K562 (cell line): ENCODE measurements at regions not wholly inside any gene's neighbourhood (a gene's known extent, or its start where the extent isn't known, plus 50 kb on each side); places are given as distances from the start of the nearest gene placed in this dataset.

ENCODE experiments used
- ATAC-seq: fragments of 200-7000 bp; cut with Tn5 transposase; 3 replicates; pipeline ENCODE4 v1.9.1; 2020; ENCODE audit warnings: moderate library complexity
- BruUV-seq: library from RNA; stranded (reverse); fragments of 400-500 nt; replicated peaks from 2 replicates; lab custom pipeline; 2021; lab: Mats Ljungman, UMichigan
- CTCF ChIA-PET: fragments of 300-600 bp; formaldehyde crosslinking; extraction: SDS; loops from one replicate; lab custom pipeline; 2021; ENCODE audit warnings: low intra/inter-chr PET ratio; lab: Yijun Ruan, JAX
- POLR2A ChIA-PET: fragments of 300-600, 350-650 bp; sonication (Branson Sonifier 250); formaldehyde crosslinking; extraction: SDS; loops from one replicate; lab custom pipeline; 2021; ENCODE audit warnings: antibody characterized with exemption, inconsistent platforms; lab: Yijun Ruan, JAX
- DNase-seq, 4 experiments: peaks; one replicate each; pipeline versions ENCODE4 v3.0.0 to v3.0.0-alpha.2; 2011 to 2018; ENCODE audit warnings: low spot score in 3 of 4, mixed read lengths in 3 of 4; ENCODE audit errors: extremely low read depth in 1 of 4
- FAIRE-seq: peaks from 2 replicates; lab custom pipeline; 2011; peaks lifted over from hg19 to GRCh38; lab: Jason Lieb, UNC
- H2AFZ ChIP-seq: 2 replicates; pipeline ENCODE4 v1.6.0; 2011; ENCODE audit warnings: low read depth, low read length, control low read depth, inconsistent platforms
- H3K27ac ChIP-seq: fragments of 200-600 bp; 3 replicates; pipeline ENCODE4 v1.8.0; 2011; ENCODE audit warnings: low read depth, mild to moderate bottlenecking, control low read depth, inconsistent platforms, low read length, moderate library complexity, mixed read lengths; ENCODE audit errors: extremely low read depth
- H3K27me3 ChIP-seq, 2 experiments: fragments of 300-600 bp in 1 of 2; 2 replicates in 1 of 2; 3 replicates in 1 of 2; pipeline versions ENCODE4 v1.6.0 to v1.8.0; 2011; ENCODE audit warnings: inconsistent platforms in 2 of 2, low read length in 2 of 2, mild to moderate bottlenecking in 1 of 2, mixed read lengths in 1 of 2, moderate library complexity in 1 of 2; ENCODE audit not compliant: control insufficient read depth in 2 of 2, insufficient read depth in 2 of 2
- H3K36me3 ChIP-seq: fragments of 300-600 bp; 3 replicates; pipeline ENCODE4 v1.8.0; 2011; ENCODE audit warnings: mild to moderate bottlenecking, low read length, inconsistent platforms; ENCODE audit not compliant: control insufficient read depth, insufficient read depth
- H3K4me1 ChIP-seq, 2 experiments: fragments of 200-600 bp in 1 of 2; replicated peaks in 1 of 2; 2 replicates in 1 of 2; 3 replicates in 1 of 2; pipeline versions ENCODE4 v1.5.1 to v1.8.0; 2011; ENCODE audit warnings: inconsistent platforms in 2 of 2, low read length in 2 of 2, mild to moderate bottlenecking in 1 of 2, mixed read lengths in 1 of 2, moderate library complexity in 1 of 2; ENCODE audit not compliant: control insufficient read depth in 2 of 2, insufficient read depth in 2 of 2
- H3K4me2 ChIP-seq: 2 replicates; pipeline ENCODE4 v1.6.1; 2011; ENCODE audit warnings: low read length, control low read depth, inconsistent platforms, mixed read lengths; ENCODE audit not compliant: insufficient read depth
- H3K4me3 ChIP-seq: fragments of 200-600 bp; sonication (generic), shearing (Covaris generic); 2 replicates; pipeline ENCODE4 v1.5.1; 2016; ENCODE audit warnings: control low read depth, inconsistent platforms
- H3K79me2 ChIP-seq: fragments of 200-600 bp; 3 replicates; pipeline ENCODE4 v1.8.0; 2011; ENCODE audit warnings: low read length, inconsistent platforms; ENCODE audit not compliant: control insufficient read depth, insufficient read depth
- H3K9ac ChIP-seq, 2 experiments: 2 replicates each; pipeline versions ENCODE4 v1.6.0 to v1.6.1; 2011; ENCODE audit warnings: low read depth in 2 of 2, low read length in 2 of 2, control low read depth in 1 of 2, inconsistent platforms in 1 of 2, mild to moderate bottlenecking in 1 of 2, mixed read lengths in 1 of 2; ENCODE audit not compliant: insufficient read depth in 1 of 2
- H3K9me1 ChIP-seq: one replicate; pipeline ENCODE4 v1.6.0; 2011; ENCODE audit warnings: inconsistent platforms, mild to moderate bottlenecking, low read length, moderate library complexity; ENCODE audit not compliant: control insufficient read depth, insufficient read depth
- H3K9me3 ChIP-seq: replicated peaks from 2 replicates; pipeline ENCODE4 v1.5.1; 2011; ENCODE audit warnings: low read depth, low read length, inconsistent platforms; ENCODE audit not compliant: control insufficient read depth, insufficient read depth
- H4K20me1 ChIP-seq: replicated peaks from 2 replicates; pipeline ENCODE4 v1.6.1; 2011; ENCODE audit warnings: low read length, inconsistent platforms, mixed read lengths; ENCODE audit not compliant: control insufficient read depth, insufficient read depth
- BCOR ChIP-seq: fragments of 450-650 bp; IDR thresholded peaks from 2 replicates; pipeline ENCODE4 v1.6.1; 2016
- CBX1 ChIP-seq: sonication (generic); IDR thresholded peaks from 2 replicates; pipeline ENCODE4 v1.6.1; 2016; ENCODE audit warnings: antibody characterized with exemption, low read depth, mild to moderate bottlenecking
- CBX5 ChIP-seq: IDR thresholded peaks from 2 replicates; pipeline ENCODE4 v1.6.1; 2014; ENCODE audit warnings: low read depth, borderline replicate concordance
- DDX20 ChIP-seq: fragments of 450-650 bp; IDR thresholded peaks from 2 replicates; pipeline ENCODE4 v1.6.1; 2016; ENCODE audit warnings: missing genetic modification characterization, low read depth, mild to moderate bottlenecking, missing compliant biosample characterization, moderate library complexity
- MEF2A ChIP-seq: IDR thresholded peaks from 2 replicates; pipeline ENCODE4 v1.6.1; 2011; ENCODE audit warnings: low read depth, mild to moderate bottlenecking, low read length, moderate library complexity; ENCODE audit not compliant: control insufficient read depth
- MLLT1 ChIP-seq, 2 experiments: fragments of 450-650 bp; IDR thresholded peaks; 2 replicates each; pipeline ENCODE4 v1.6.1; 2016
- SIN3A ChIP-seq, 2 experiments: fragments of 150-350 bp in 1 of 2; IDR thresholded peaks; 2 replicates each; pipeline ENCODE4 v1.6.1; 2011 to 2016; ENCODE audit warnings: borderline replicate concordance in 2 of 2, low read depth in 2 of 2, low read length in 2 of 2, mild to moderate bottlenecking in 2 of 2, moderate library complexity in 2 of 2; ENCODE audit not compliant: control insufficient read depth in 1 of 2
- SRSF9 ChIP-seq: fragments of 200-400 bp; formaldehyde crosslinking; IDR thresholded peaks from 2 replicates; pipeline ENCODE4 v1.6.1; 2017; ENCODE audit warnings: low read depth, low read length, borderline replicate concordance
- TRIM24 ChIP-seq, 2 experiments: fragments of 450-650 bp; IDR thresholded peaks; 2 replicates each; pipeline ENCODE4 v1.6.1; 2016
- ZBTB17 ChIP-seq: fragments of 450-650 bp; formaldehyde crosslinking; IDR thresholded peaks from 2 replicates; pipeline ENCODE4 v1.4.0; 2020; ENCODE audit warnings: mild to moderate bottlenecking
- ZC3H11A ChIP-seq: IDR thresholded peaks from 2 replicates; pipeline ENCODE4 v1.6.1; 2012; ENCODE audit warnings: low read depth, low read length, improper control_type of control experiment
- ZNF24 ChIP-seq: fragments of 450-650 bp; IDR thresholded peaks from 2 replicates; pipeline ENCODE4 v1.6.1; 2016
- ZNF263 ChIP-seq: sonication (generic); formaldehyde crosslinking; IDR thresholded peaks from 2 replicates; pipeline ENCODE4 v1.8.0; 2022; ENCODE audit warnings: mild to moderate bottlenecking, missing genetic modification reagents, borderline replicate concordance
- ZNF551 ChIP-seq: fragments of 250-450 bp; sonication (Bioruptor Pico); IDR thresholded peaks from 2 replicates; pipeline ENCODE4 v1.5.0; 2021; ENCODE audit warnings: mild to moderate bottlenecking, moderate library complexity
- WGBS: fragments of 100-300 bp; shearing (Covaris generic); methylation state at CpG from one replicate; pipeline ENCODE4 v1.1.6; 2016; ENCODE audit warnings: low coverage, mixed read lengths; ENCODE audit not compliant: insufficient coverage; ENCODE audit errors: missing lambda C conversion rate; 5-methylcytosine and 5-hydroxymethylcytosine counted together
- in situ Hi-C: fragments of 300-500 bp; cut with MboI; formaldehyde crosslinking; loops from 4 replicates; pipeline ENCODE4 v1.15.0; 2018; ENCODE audit warnings: inconsistent platforms, mixed read lengths
- intact Hi-C: fragments of 100-400 bp; cut with micrococcal nuclease; formaldehyde crosslinking; loops from 2 replicates; pipeline ENCODE4 v1.14.2; 2022
- TF ChIP-seq, protein P1 (sequence below): fragments of 250-450 bp; sonication (Bioruptor Pico); IDR thresholded peaks from 2 replicates; pipeline ENCODE4 v1.8.0; 2022; ENCODE audit warnings: moderate library complexity, mild to moderate bottlenecking, inconsistent platforms
- TF ChIP-seq, protein P2 (sequence below): fragments of 250-450 bp; sonication (Bioruptor Pico); IDR thresholded peaks from 2 replicates; pipeline ENCODE4 v1.5.0; 2021; ENCODE audit warnings: mild to moderate bottlenecking, borderline replicate concordance

DNA sequence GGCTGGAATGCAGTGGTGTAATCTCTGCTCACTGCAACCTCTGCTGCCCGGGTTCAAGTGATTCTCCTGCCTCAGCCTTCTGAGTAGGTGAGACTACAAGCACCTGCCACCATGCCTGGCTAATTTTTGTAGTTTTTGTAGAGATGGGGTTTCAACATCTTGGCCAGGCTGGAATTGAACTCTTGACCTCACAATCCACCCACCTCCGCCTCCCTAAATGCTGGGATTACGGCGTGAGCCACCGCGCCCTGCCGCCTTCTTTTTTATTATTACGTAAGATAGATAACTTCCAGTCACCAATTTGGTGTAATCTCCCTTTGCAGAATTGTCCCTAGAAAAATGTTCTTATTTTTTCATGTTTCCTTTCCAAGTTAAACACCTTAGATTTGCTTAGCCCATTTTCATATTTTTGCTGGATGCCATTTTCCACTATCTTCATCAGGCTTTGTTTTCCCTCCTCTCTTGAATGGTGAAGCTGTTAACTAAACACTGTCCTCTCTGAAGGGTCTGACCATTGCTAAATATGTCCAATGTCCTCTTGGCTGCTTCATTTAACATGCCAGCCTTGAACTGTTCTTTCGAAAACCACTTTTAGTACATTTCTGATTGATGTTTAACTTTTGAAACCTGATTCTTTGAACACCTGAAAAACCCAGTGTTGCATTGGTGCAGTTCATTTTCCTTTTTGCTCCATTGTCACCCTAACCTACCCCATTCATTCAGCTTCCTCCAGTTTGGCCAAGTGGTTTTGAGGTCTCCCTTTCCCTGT, 135.1 kb upstream of the PIK3R1 start:
- no peak for DNase-seq
- ChIA-PET POLR2A (no interaction called here), CTCF (no interaction called here)
- Histone ChIP-seq H3K4me1 (no peaks in the 10 kb centered on the region), H3K36me3 (no peaks in the 10 kb centered on the region), H3K27me3 (peaks cover 11% of the 10 kb centered on the region in 2 experiments; a peak in 3 of 5 replicates), H4K20me1 (no peaks in the 10 kb centered on the region), H3K9ac (no peak overlapping the region), H3K4me2 (no peak overlapping the region), H3K9me1 (no peaks in the 10 kb centered on the region), H2AFZ (no peak overlapping the region), H3K27ac (no peak overlapping the region), H3K79me2 (no peaks in the 10 kb centered on the region), H3K4me3 (no peak overlapping the region), H3K9me3 (no peaks in the 10 kb centered on the region)
- ATAC-seq, result no peak
- peak; percentile 15 for FAIRE-seq
- WGBS, result 6% methylated on average over 9 of the region's 9 CpGs
- intact Hi-C loops (no loop called here), in situ Hi-C loops (no loop called here)
- BruUV-seq, result no TSS peak
- TF ChIP-seq MLLT1 (IDR thresholded peaks at IDR 0.05) (no peak), ZNF551 (CRISPR knock-in tag) (no peak), MEF2A (no peak), ZBTB17 (no peak), CBX1 (no peak), ZNF24 (no peak), SIN3A (IDR thresholded peaks at IDR 0.05; ENCODE audit: borderline replicate concordance in 2 of 2, control insufficient read depth in 1 of 2, low read depth in 2 of 2, low read length in 2 of 2) (no peak), TRIM24 (IDR thresholded peaks at IDR 0.05) (no peak), SRSF9 (no peak), DDX20 (tag) (no peak), ZNF263 (CRISPR knock-in tag) (no peak), CBX5 (no peak), BCOR (no peak), ZC3H11A (no peak)
- TF ChIP-seq, protein P1, sequence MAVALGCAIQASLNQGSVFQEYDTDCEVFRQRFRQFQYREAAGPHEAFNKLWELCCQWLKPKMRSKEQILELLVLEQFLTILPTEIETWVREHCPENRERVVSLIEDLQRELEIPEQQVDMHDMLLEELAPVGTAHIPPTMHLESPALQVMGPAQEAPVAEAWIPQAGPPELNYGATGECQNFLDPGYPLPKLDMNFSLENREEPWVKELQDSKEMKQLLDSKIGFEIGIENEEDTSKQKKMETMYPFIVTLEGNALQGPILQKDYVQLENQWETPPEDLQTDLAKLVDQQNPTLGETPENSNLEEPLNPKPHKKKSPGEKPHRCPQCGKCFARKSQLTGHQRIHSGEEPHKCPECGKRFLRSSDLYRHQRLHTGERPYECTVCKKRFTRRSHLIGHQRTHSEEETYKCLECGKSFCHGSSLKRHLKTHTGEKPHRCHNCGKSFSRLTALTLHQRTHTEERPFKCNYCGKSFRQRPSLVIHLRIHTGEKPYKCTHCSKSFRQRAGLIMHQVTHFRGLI, result no peak
- TF ChIP-seq, protein P2, sequence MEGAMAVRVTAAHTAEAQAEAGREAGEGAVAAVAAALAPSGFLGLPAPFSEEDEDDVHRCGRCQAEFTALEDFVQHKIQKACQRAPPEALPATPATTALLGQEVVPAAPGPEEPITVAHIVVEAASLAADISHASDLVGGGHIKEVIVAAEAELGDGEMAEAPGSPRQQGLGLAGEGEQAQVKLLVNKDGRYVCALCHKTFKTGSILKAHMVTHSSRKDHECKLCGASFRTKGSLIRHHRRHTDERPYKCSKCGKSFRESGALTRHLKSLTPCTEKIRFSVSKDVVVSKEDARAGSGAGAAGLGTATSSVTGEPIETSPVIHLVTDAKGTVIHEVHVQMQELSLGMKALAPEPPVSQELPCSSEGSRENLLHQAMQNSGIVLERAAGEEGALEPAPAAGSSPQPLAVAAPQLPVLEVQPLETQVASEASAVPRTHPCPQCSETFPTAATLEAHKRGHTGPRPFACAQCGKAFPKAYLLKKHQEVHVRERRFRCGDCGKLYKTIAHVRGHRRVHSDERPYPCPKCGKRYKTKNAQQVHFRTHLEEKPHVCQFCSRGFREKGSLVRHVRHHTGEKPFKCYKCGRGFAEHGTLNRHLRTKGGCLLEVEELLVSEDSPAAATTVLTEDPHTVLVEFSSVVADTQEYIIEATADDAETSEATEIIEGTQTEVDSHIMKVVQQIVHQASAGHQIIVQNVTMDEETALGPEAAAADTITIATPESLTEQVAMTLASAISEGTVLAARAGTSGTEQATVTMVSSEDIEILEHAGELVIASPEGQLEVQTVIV (CRISPR knock-in tag), result no peak
